ENCODE measurements at regions not wholly inside any gene's neighbourhood (a gene's known extent, or its start where the extent isn't known, plus 50 kb on each side); places are given as distances from the start of the nearest gene placed in this dataset.
"Not testable (repeated sequence)": the region's sequence is repeated elsewhere in the genome, so short reads cannot be mapped to it uniquely, and the experiment has no call there.

GRCh38 chr20:47907031-47907675 is 121.9 kb upstream of the SULF2 start:
- no peak overlapping the region for H3K27ac Mint-ChIP-seq (ENCODE audit: unreplicated experiment)
- no peak for TF ChIP-seq CTCF (conservative IDR thresholded peaks at IDR 0.05)
- H3K27me3 Mint-ChIP-seq (ENCODE audit: low read depth): peaks cover 4% of the 10 kb centered on the region
- no peaks in the 10 kb centered on the region for H3K36me3 Mint-ChIP-seq (ENCODE audit: low read depth)
- H3K4me3 Mint-ChIP-seq: no peak overlapping the region
- no peak for DNase-seq (ENCODE audit: low read depth, low spot score)
- peaks cover 33% of the 10 kb centered on the region for H3K4me1 Mint-ChIP-seq
- H3K9me3 Mint-ChIP-seq: no peaks in the 10 kb centered on the region

GRCh38 chr20:47906348-47906660 is 121.0 kb upstream of the SULF2 start:
- H3K27me3 Mint-ChIP-seq (ENCODE audit: low read depth): peaks cover 4% of the 10 kb centered on the region
- no peak for TF ChIP-seq CTCF (conservative IDR thresholded peaks at IDR 0.05)
- peaks cover 29% of the 10 kb centered on the region for H3K4me1 Mint-ChIP-seq
- H3K4me3 Mint-ChIP-seq: no peak overlapping the region
- no peak for DNase-seq (ENCODE audit: low read depth, low spot score)
- no peaks in the 10 kb centered on the region for H3K36me3 Mint-ChIP-seq (ENCODE audit: low read depth)
- H3K9me3 Mint-ChIP-seq: no peaks in the 10 kb centered on the region
- H3K27ac Mint-ChIP-seq (ENCODE audit: unreplicated experiment): peak overlapping the region; percentile 75

GRCh38 chr20:47905628-47906347 is 120.5 kb upstream of the SULF2 start:
- no peak overlapping the region for H3K27ac Mint-ChIP-seq (ENCODE audit: unreplicated experiment)
- no peak for TF ChIP-seq CTCF (conservative IDR thresholded peaks at IDR 0.05)
- H3K4me3 Mint-ChIP-seq: no peak overlapping the region
- no peaks in the 10 kb centered on the region for H3K36me3 Mint-ChIP-seq (ENCODE audit: low read depth)
- peaks cover 4% of the 10 kb centered on the region for H3K27me3 Mint-ChIP-seq (ENCODE audit: low read depth)
- H3K9me3 Mint-ChIP-seq: no peaks in the 10 kb centered on the region
- H3K4me1 Mint-ChIP-seq: peaks cover 29% of the 10 kb centered on the region
- no peak for DNase-seq (ENCODE audit: low read depth, low spot score)

GRCh38 chr20:47903009-47903408 is 117.7 kb upstream of the SULF2 start:
- DNase-seq (ENCODE audit: low read depth, low spot score); H3K4me3 Mint-ChIP-seq; H3K27me3 Mint-ChIP-seq (ENCODE audit: low read depth); H3K36me3 Mint-ChIP-seq (ENCODE audit: low read depth); H3K9me3 Mint-ChIP-seq; H3K27ac Mint-ChIP-seq (ENCODE audit: unreplicated experiment): not testable (repeated sequence)
- peaks cover 20% of the 10 kb centered on the region for H3K4me1 Mint-ChIP-seq

- H3K9me3 Mint-ChIP-seq; H3K4me3 Mint-ChIP-seq; H3K36me3 Mint-ChIP-seq (ENCODE audit: low read depth); H3K27ac Mint-ChIP-seq (ENCODE audit: unreplicated experiment); H3K4me1 Mint-ChIP-seq; DNase-seq (ENCODE audit: low read depth, low spot score); H3K27me3 Mint-ChIP-seq (ENCODE audit: low read depth): not testable (repeated sequence)
Observed at GRCh38 chr20:47899313-47899712, 114.0 kb upstream of the SULF2 start.

GRCh38 chr20:47897461-47897860 is 112.2 kb upstream of the SULF2 start:
- peak overlapping the region; percentile 88 for H3K27ac Mint-ChIP-seq (ENCODE audit: unreplicated experiment)
- H3K4me1 Mint-ChIP-seq: no peaks in the 10 kb centered on the region
- no peaks in the 10 kb centered on the region for H3K36me3 Mint-ChIP-seq (ENCODE audit: low read depth)
- H3K27me3 Mint-ChIP-seq (ENCODE audit: low read depth): peaks cover 7% of the 10 kb centered on the region
- DNase-seq (ENCODE audit: low read depth, low spot score): no peak
- no peak for TF ChIP-seq CTCF (conservative IDR thresholded peaks at IDR 0.05)
- H3K4me3 Mint-ChIP-seq: no peak overlapping the region
- peaks cover 3% of the 10 kb centered on the region for H3K9me3 Mint-ChIP-seq

GRCh38 chr20:47892681-47893080 is 107.4 kb upstream of the SULF2 start:
- H3K4me1 Mint-ChIP-seq; H3K27me3 Mint-ChIP-seq (ENCODE audit: low read depth); H3K27ac Mint-ChIP-seq (ENCODE audit: unreplicated experiment); H3K36me3 Mint-ChIP-seq (ENCODE audit: low read depth); DNase-seq (ENCODE audit: low read depth, low spot score); H3K9me3 Mint-ChIP-seq; H3K4me3 Mint-ChIP-seq: not testable (repeated sequence)

GRCh38 chr20:47890708-47891107 is 105.4 kb upstream of the SULF2 start:
- H3K27ac Mint-ChIP-seq (ENCODE audit: unreplicated experiment); DNase-seq (ENCODE audit: low read depth, low spot score); H3K27me3 Mint-ChIP-seq (ENCODE audit: low read depth); H3K9me3 Mint-ChIP-seq; H3K4me1 Mint-ChIP-seq; H3K4me3 Mint-ChIP-seq; H3K36me3 Mint-ChIP-seq (ENCODE audit: low read depth): not testable (repeated sequence)

GRCh38 chr20:47889751-47890150 is 104.5 kb upstream of the SULF2 start:
- not testable (repeated sequence) for H3K36me3 Mint-ChIP-seq (ENCODE audit: low read depth); H3K9me3 Mint-ChIP-seq; H3K4me3 Mint-ChIP-seq; H3K27ac Mint-ChIP-seq (ENCODE audit: unreplicated experiment); H3K27me3 Mint-ChIP-seq (ENCODE audit: low read depth); DNase-seq (ENCODE audit: low read depth, low spot score); H3K4me1 Mint-ChIP-seq
